ENCODE measurements at regions not wholly inside any gene's neighbourhood (a gene's known extent, or its start where the extent isn't known, plus 50 kb on each side); places are given as distances from the start of the nearest gene placed in this dataset.

DNA sequence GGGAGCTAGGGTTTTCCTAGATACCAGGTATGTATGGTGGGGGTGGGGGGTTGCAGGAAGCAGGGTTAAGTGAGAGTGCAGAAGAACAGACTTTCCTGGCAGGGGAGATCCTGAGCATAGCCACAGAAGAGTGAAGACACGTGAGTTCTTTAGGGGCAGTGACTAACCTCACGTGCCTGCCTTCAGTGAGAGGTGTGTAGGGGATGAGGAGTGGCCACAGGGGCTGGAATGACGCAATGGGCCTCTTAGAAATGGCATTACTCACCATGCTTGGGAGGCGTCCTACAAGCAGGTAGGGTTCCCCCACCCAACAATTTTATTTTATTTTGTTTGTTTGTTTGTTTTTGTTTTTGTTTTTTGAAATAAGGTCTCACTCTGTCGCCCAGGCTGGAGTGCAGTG is 698.6 kb upstream of the NRP1 start:
- TF ChIP-seq TAF1 (IDR thresholded peaks at IDR 0.05; ENCODE audit: borderline replicate concordance, insufficient read depth, low read length) (no peak), POLR2AphosphoS5 (IDR thresholded peaks at IDR 0.05; ENCODE audit: low read depth, low read length) (no peak), SIN3A (IDR thresholded peaks at IDR 0.05; ENCODE audit: borderline replicate concordance, insufficient read depth, low read length) (no peak), FOXP2 (optimal IDR thresholded peaks at IDR 0.05; ENCODE audit: borderline replicate concordance, extremely low read depth, extremely low read length, insufficient read depth) (no peak)
- TF ChIP-seq, protein P1, sequence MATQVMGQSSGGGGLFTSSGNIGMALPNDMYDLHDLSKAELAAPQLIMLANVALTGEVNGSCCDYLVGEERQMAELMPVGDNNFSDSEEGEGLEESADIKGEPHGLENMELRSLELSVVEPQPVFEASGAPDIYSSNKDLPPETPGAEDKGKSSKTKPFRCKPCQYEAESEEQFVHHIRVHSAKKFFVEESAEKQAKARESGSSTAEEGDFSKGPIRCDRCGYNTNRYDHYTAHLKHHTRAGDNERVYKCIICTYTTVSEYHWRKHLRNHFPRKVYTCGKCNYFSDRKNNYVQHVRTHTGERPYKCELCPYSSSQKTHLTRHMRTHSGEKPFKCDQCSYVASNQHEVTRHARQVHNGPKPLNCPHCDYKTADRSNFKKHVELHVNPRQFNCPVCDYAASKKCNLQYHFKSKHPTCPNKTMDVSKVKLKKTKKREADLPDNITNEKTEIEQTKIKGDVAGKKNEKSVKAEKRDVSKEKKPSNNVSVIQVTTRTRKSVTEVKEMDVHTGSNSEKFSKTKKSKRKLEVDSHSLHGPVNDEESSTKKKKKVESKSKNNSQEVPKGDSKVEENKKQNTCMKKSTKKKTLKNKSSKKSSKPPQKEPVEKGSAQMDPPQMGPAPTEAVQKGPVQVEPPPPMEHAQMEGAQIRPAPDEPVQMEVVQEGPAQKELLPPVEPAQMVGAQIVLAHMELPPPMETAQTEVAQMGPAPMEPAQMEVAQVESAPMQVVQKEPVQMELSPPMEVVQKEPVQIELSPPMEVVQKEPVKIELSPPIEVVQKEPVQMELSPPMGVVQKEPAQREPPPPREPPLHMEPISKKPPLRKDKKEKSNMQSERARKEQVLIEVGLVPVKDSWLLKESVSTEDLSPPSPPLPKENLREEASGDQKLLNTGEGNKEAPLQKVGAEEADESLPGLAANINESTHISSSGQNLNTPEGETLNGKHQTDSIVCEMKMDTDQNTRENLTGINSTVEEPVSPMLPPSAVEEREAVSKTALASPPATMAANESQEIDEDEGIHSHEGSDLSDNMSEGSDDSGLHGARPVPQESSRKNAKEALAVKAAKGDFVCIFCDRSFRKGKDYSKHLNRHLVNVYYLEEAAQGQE (IDR thresholded peaks at IDR 0.05; ENCODE audit: insufficient read depth in 1 of 2, low read depth in 2 of 2, low read length in 2 of 2), result no peak

Data from PFSK-1 (cell line).